Embryonic facial prominence (tissue), 1 donor: ENCODE measurements at regions not wholly inside any gene's neighbourhood (a gene's known extent, or its start where the extent isn't known, plus 50 kb on each side); places are given as distances from the start of the nearest gene placed in this dataset.
"Not testable (repeated sequence)": the region's sequence is repeated elsewhere in the genome, so short reads cannot be mapped to it uniquely, and the experiment has no call there.

Source experiments
- DNase-seq: peaks from one replicate; pipeline ENCODE4 v3.0.0-alpha.2; 2016; ENCODE audit errors: extremely low spot score

GRCh38 chr5:82754759-82755158, 322.4 kb downstream of the TMEM167A start:
- DNase-seq: no peak

- DNase-seq: no peak
Observed at GRCh38 chr5:82754036-82754746, 323.0 kb downstream of the TMEM167A start.

- DNase-seq: no peak
Observed at GRCh38 chr5:82753374-82753773, 323.8 kb downstream of the TMEM167A start.

- no peak for DNase-seq
Observed at GRCh38 chr5:82749461-82749820, 327.8 kb downstream of the TMEM167A start.

GRCh38 chr5:82748688-82749460, 328.3 kb downstream of the TMEM167A start:
- no peak for DNase-seq

GRCh38 chr5:82747986-82748385, 329.2 kb downstream of the TMEM167A start:
- DNase-seq: no peak

- no peak for DNase-seq
Observed at GRCh38 chr5:82745016-82745415, 332.2 kb downstream of the TMEM167A start.

GRCh38 chr5:82738681-82739269, 338.4 kb downstream of the TMEM167A start:
- no peak for DNase-seq

- DNase-seq: no peak
Observed at GRCh38 chr5:82735160-82735789, 341.9 kb downstream of the TMEM167A start.

- no peak for DNase-seq
Observed at GRCh38 chr5:82734347-82734746, 342.8 kb downstream of the TMEM167A start.

GRCh38 chr5:82730913-82731312, 346.3 kb downstream of the TMEM167A start:
- no peak for DNase-seq

GRCh38 chr5:82728926-82729702, 348.1 kb downstream of the TMEM167A start:
- DNase-seq: no peak

- no peak for DNase-seq
Observed at GRCh38 chr5:82723168-82723567, 354.0 kb downstream of the TMEM167A start.

GRCh38 chr5:82721087-82721410, 356.1 kb downstream of the TMEM167A start:
- no peak for DNase-seq

- DNase-seq: no peak
Observed at GRCh38 chr5:82720213-82721086, 356.7 kb downstream of the TMEM167A start.

- no peak for DNase-seq
Observed at GRCh38 chr5:82719368-82719767, 357.8 kb downstream of the TMEM167A start.

- DNase-seq: no peak
Observed at GRCh38 chr5:82717738-82718137, 359.5 kb downstream of the TMEM167A start.

GRCh38 chr5:82714732-82715131, 362.5 kb downstream of the TMEM167A start:
- not testable (repeated sequence) for DNase-seq

- DNase-seq: no peak
Observed at GRCh38 chr5:82713811-82714210, 363.4 kb downstream of the TMEM167A start.

- DNase-seq: no peak
Observed at GRCh38 chr5:82707741-82708140, 369.5 kb downstream of the TMEM167A start.

- DNase-seq: no peak
Observed at GRCh38 chr5:82704381-82704780, 372.8 kb downstream of the TMEM167A start.
